HG02870 (cell line): ENCODE measurements at regions not wholly inside any gene's neighbourhood (a gene's known extent, or its start where the extent isn't known, plus 50 kb on each side); places are given as distances from the start of the nearest gene placed in this dataset.
"Not testable (repeated sequence)": the region's sequence is repeated elsewhere in the genome, so short reads cannot be mapped to it uniquely, and the experiment has no call there.

Experiments used
- ATAC-seq: cut with Tn5 transposase; IDR thresholded peaks from one replicate; pipeline ENCODE4 v1.9.1; 2021; ENCODE audit warnings: mild to moderate bottlenecking, moderate library complexity; ENCODE audit not compliant: unreplicated experiment

DNA sequence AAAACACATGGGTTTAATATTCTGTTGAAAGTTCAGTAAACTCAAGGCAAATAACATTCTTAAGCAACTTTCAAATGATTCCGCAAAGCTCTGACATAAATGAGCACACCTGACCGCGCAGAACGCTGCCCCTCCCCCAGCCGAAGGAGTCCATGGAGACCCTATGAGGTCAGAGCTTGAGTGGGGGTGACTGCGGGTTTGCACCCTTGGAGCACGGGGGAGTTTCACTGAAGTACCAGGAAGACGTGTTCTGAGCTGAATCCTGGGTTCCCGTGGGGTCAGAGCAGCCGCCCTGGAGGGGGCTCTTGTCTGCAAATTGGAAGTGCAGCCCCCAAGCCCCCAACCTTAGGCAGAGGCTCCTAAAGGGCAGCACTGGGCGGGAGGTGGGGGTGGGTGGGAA lies 324.1 kb upstream of the SFSWAP start:
- ATAC-seq = no peak

DNA sequence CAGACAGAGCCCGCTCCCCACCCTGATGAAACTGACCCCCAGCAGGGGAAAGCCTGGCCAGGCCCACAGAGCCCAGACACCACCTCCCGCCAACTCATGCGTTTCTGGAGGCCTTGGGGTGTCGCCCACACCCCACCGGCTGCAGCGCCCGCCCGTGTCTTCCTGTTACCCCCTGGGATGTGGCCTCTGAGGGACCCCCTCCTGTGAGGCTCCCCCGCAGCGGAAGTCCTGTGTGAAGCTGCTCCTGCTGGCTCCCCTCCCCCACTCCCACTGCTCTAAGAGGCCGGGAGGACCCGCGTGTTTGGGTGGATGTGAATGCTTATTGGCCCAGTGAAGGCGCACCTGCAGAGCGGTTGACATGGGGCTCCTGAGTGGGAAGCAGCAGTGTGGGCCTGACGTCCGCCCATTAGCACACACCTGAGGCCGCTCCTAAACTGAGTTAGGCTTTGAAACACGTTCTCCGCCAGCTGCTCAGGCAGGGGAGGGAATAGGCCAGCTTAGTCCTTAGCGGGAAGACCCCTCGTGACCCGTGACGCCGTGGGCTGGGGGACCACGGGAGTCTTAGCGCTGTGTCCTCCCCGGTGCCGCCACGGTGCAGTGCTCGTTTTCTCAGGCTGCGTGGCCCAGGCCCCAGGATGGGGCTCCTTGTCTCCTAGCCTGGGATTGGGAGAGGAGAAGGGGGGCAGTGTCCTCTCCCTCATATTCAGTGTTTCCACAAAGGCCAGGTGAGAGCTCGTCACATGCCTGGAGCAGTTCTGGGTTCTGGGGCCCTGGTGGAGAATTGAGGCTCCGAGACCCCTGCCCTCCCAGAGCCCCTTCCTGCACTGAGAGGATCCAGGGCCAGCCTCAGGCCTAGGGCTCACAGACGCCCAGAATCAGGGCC lies 323.4 kb upstream of the SFSWAP start:
- no peak for ATAC-seq

DNA sequence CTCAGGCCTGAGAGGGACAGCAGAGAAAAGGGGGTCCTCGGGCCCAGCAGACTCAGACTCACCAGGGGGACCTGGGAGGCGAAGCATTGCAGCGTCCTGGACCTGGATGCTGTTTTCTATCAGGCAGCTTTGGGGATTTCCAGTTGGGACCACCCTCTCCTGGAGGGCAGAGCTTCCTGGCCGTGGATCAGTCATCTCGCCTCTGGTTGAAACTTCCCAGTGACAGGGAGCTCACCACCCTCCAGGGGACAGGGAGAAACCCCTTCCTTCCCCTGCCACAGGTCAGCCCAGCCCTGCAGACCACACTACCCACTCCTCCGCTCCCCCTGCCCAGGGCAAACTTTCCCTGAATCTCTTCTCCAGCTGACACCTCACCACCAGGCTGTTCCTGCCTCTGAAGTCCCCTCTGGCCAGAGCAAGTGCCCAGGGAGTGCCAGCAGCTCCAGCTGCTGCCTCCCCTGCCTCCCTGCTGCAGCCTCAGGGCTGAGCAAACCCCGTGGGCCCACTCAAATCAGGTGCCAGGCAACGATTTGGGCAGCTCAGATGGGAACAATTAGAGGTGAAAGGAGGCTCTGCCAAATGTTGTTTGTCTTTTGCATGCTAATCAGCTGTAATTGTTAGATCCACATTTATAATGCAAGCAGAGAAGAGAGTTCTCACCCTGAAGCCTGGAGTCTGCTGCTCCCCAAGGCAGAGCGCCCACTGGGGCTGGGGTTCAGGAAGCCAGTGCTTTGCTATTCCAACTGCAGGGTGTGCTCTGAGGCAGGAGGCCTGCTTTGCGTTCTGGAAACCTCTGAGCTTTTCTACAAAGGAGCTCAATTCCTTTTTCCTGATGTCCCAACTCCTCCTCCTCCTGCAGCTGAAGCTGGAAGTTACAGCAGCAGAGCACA lies 322.5 kb upstream of the SFSWAP start:
- not testable (repeated sequence) for ATAC-seq

DNA sequence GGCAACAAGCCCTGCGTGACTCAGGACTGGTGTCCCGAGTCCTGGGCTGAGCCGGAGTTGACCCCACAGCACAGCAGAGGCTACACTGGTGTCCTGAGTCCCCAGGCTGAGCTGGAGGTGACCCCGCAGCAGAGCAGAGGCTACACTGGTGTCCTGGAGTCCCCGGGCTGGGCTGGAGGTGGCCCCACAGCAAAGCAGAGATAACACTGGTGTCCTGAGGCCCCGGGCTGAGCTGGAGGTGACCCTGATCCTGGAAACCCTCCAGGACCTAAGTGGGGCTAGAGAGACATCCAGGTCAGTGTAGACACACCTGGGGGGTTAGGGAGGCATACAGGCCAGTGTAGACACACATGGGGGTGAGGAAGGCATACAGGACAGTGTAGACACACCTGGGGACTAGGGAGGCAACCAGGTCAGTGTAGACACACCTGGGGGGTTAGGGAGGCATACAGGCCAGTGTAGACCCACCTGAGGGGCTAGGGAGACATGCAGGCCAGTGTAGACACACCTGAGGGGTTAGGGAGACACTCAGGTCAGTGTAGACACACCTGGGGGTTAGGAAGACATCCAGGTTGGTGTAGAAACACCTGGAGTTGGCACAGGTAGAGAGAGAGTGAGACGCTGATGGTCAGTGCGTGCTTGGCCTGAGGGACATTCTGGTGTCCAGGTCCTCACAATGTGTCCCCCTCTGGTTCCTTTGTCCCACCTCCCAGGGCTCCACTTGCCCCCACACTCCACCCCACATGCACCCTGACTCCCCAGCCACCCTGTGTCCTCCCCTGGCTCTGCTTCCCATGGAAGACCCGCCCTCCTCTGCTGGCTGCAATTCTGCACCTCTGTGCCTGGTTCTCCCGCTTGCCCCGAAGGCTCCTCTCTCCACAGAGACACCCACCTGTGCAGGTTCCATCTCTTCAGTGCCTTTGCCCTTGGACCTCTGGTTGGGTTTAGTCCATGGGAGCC lies 321.6 kb upstream of the SFSWAP start:
- no peak for ATAC-seq

DNA sequence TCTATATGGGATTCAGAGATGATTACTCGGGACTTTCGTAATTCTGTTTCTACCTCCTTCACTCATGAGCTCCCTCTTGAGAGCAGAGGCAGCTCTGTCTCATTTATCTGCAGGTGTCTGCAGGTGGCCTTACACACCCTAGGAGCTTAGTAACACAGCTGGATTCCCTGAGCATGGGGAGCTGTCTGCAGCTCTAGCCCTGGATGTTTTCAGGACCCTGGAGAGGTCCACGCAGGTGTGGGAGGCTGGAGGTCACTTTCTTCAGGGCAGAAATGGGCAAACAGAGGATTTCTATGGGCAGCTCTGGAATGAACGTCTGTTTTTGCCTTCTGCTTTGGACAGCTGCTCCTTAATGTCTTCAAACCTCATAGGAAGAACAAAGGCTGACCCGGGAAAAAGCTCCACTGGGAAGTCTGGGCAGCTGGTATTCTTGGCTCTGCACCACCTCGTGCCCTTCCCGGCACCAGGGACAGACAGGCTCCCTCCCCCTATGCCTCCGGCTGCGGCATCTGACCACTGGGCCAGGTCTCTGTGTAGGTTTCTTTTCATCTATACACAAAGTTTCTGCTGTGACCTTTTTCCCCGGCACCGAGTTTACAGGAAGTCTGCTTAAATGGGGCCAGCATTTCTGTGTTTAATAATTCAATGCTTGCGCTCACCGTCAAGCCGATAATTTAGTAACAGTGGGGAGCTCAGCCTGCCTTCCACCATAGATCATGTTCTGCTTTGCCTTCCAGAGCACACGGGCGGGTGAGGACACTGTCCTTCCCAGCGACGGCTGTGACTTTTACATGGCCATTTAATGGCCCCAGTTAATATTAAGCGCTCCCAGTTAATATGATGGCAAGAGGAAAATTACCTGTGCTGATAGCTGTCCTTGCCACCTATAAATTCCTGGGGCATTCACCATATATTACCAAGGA lies 320.2 kb upstream of the SFSWAP start:
- no peak for ATAC-seq

DNA sequence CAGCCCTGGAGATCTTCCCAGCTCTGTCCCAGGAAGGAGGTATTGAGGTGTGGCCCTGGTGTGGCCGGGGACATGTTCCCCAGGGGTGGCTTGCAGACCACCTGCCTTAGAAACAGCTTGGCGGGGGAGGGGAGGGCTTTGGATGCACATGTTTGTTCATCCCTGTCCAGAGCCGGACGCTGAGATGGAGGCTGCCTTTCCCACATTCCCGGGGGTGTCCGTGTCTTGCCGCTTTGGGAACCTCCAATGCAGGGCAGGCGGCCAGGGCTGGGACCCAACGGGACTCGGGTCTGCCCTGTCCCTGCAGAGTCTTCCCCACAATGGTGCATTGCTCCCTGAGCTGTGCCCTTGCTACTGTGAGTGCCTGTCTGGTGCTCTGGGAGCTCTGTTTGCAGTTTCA lies 319.5 kb upstream of the SFSWAP start:
- no peak for ATAC-seq

DNA sequence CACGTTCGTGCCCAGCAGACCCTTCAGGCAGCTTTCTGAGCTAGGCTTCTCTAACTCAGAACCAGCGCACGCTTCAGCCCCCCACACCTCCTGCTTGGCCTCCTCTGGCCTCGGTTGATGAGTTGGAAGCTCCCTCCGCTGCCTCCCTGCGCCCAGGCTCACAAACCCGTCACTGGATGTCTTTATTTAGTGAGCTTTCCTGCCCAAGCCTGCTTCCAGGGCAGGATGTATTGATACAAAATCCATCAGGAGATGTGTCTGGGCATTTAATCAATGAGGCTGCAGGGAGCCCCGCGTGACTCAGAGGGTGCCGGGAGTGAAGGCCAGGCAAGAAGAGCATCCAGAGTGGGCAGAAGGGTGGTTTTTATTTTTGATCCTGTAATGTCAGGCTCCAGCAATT lies 316.1 kb upstream of the SFSWAP start:
- not testable (repeated sequence) for ATAC-seq

DNA sequence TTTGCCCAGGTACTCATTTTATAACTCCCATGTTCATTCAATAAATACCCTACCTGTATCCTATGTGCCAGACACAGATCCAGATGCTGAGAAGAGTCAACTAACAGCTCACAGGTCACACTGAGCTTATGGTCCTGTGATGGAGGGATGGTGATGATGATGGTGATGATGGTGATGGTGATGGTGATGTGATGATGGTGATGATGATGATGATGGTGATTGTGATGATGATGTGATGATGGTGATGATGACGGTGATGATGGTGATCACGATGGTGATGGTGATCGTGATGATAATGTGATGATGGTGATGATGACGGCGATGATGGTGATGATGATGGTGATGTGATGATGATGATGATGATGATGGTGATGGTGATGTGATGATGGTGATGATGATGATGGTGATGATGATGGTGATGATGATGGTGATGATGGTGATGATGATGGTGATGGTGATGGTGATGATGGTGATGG lies 315.6 kb upstream of the SFSWAP start:
- not testable (repeated sequence) for ATAC-seq

DNA sequence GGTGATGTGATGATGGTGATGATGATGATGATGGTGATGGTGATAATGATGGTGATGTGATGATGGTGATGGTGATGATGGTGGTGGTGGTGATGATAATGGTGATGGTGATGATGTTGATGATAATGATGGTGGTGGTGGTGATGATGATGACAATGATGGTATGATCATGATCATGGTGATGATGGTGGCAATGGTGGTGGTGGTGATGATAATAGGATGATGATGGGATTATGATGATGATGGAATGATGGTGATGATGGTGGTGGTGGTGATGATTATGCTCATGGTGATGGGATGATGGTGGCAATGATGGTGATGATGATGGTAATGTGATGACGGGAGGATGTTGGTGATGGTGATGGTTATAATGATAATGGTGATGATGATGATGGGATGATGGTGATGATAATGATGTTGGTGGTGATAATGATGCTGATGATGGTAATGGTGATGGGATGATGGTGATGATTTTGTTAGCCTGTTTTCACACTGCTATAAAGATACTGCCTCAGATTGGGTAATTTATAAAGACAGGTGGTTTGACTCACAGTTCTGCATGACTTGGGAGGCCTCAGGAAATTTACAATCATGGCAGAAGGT lies 314.8 kb upstream of the SFSWAP start:
- ATAC-seq = no peak

DNA sequence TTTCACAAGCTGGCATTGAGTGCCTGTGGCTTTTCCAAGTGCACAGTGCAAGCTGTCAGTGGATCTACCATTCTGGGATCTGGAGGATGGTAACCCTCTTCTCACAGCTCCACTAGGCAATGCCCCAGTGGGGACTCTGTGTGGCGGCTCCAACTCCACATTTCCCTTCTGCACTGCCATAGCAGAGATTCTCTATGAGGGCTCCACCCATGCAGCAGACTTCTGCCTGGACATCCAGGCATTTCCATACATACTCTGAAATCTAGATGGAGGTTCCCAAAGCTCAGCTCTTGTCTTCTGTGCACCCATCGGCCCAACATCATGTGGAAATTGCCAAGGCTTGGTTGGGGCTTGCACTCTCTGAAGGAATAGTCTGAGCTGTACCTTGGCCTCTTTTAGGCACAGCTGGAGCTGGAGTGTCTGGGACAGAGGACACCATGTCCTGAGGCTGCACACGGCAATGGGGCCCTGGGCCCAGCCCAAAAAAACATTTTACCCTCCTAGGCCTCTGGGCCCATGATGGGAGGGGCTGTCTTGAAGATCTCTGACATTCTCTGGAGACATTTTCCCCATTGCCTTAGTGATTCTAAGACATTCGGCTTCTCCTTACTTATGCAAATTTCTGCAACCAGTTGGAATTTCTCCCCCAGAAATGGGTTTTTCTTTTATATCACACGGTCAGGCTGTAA lies 313.3 kb upstream of the SFSWAP start:
- no peak for ATAC-seq

DNA sequence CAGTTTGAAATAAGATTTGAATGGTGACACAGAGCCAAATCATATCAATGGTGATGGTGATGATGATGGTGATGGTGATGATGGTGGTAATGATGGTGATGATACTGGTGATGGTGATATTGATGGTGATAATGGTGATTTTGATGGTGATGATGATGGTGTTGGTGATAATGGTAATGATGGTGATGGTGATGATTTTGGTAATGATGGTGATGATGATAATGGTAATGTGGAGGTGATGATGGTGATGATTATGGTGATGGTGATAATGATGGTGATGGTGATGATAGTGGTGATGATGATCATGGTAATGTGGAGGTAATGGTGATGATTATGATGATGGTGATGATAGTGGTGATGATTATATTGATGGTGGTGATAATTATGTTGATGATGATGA lies 311.9 kb upstream of the SFSWAP start:
- no peak for ATAC-seq

DNA sequence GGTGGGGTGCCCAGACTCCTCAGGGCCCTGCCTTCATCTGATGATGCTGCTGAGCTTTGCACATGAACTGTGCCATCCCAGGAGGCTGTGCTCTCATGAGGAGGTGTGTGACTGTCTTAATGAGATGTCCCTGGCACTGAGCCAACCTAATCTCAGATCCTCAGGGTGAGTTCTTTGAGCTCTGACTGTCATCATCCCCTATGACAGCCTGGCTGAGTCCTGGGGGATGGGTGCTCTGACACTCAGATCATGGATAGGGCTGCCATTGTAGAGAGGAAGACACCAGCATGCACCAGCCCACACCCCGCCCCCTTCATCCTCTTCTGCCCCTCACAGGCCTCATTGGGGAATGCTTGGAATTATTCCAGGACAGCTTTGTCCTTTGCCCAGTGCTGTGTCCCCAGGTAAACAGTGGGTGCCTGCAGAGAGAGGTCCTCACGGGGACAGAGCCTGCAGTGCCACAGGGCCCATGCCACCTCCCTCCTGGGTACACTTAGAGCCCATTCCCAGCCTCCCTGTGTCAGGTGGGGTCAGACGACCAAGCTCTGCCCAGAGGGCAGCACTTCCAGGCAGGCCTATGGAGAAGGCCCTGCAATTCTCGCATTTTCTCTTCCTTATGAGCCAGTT lies 310.1 kb upstream of the SFSWAP start:
- ATAC-seq = not testable (repeated sequence)

DNA sequence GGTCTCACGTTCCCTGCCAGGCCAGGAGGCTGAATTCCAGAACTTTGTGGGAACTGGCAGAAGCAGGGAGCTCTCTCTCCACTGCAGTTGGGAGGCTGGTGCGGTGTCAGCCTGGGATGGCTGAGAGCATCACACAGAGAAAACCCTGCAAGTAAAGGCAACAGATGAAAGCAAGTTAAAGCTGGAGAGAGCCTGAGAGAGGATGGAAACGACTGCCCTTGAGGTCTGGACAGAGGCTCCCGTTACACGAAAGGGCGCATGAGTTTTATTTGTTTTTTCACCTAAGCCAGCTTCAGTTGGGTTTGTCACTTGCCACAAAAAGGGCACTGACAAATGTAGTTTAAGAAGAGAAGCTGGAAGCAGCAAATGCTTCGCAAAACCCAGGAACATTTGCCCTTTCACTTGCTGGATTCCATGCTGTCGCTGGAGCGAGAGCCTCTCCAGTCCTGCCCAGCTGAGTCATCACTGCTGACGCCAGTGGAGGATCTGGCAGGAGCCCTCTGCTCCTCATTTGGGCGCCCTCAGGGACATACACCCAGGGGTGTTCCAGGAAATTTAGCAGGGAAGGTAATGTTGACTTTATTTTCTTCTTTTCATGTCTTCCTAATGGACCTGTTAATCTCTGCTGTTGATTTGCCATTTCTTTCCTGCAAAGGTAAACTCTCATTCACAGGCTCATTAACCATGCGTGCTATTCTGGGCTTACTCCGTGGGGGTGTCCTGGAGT lies 308.8 kb upstream of the SFSWAP start:
- ATAC-seq = not testable (repeated sequence)

DNA sequence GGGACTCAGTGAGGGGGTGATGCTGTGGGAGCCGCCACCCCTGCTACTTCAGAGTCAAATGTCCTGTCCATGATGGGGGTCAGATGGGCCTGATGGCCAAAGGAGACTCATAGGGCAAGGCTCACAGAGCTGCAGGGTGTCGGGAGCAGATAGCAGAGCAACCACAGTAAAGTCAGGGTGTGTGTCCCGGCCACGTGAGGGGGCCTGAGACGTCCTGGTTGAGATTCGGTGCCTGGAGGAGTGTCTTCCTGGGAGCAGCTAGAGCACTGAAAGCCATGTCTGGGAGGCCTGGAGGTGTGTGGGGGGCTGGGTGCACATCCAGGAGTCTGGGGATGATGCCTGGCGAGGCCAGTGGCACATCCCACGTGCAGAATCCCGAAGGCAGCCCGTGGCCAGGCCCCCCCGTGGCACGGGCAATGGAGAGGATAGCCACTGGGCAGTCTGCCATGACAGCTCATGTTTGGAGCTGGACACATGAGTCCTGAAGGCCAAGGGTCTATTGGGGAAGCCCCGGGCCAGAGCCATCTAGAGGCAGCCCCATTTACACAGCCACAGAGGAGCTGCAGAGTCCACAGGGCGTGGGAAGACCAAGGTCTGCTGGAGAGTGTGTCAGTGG lies 308.0 kb upstream of the SFSWAP start:
- no peak for ATAC-seq

DNA sequence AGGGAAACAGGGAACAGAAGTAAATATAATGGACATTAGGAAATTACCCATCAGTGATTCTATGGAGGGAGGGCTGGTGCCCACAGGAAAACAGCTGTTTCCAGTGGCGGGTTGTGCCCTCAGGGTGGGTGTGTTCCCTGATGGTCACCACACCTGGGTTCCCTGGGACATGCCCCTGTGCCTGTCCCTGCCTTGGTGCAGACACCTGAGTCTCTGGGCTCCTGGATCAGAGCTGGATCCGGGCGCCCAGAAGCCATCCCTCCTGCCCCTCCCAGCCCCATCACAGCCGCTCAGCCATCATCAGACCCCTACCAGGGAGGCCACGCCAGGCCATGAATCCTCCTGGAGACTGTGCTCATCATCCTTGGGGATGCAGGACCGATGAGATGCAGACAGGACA lies 307.2 kb upstream of the SFSWAP start:
- no peak for ATAC-seq

DNA sequence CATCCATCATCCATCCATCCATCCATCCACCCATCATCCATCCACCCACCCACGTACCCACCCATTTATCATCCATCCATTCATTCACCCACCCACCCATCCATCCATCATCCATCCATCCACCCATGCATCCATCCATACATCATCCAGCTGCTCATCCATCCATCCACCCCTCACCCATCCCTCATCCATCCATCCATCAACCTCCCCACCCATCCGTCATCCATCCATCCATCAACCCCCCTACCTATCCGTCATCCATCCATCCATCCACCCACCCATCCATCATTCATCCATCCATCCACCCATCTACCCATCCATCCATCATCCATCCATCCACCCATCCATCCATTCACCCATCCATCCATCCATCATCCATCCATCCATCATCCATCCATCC lies 306.2 kb upstream of the SFSWAP start:
- no peak for ATAC-seq
